A549 (cell line): ENCODE measurements at regions not wholly inside any gene's neighbourhood (a gene's known extent, or its start where the extent isn't known, plus 50 kb on each side); places are given as distances from the start of the nearest gene placed in this dataset.
"Not testable (repeated sequence)": the region's sequence is repeated elsewhere in the genome, so short reads cannot be mapped to it uniquely, and the experiment has no call there.

Source experiments
- ATAC-seq, 2 experiments: fragments of 200-7000 bp in 1 of 2; fragments of >200 bp in 1 of 2; cut with Nextera tagmentation in 1 of 2; cut with Tn5 transposase in 1 of 2; 3 replicates each; pipeline versions ENCODE4 v1.8.0 to v1.9.1; 2018 to 2020; ENCODE audit warnings: mild to moderate bottlenecking in 1 of 2, moderate library complexity in 1 of 2
- CTCF ChIA-PET: fragments of 300-600 bp; sonication (Branson Sonifier 250); formaldehyde crosslinking; extraction: SDS; loops from one replicate; lab custom pipeline; 2021; ENCODE audit warnings: antibody characterized with exemption, inconsistent platforms; lab: Yijun Ruan, JAX
- POLR2A ChIA-PET: fragments of 350-600 bp; formaldehyde crosslinking; extraction: SDS; loops from one replicate; lab custom pipeline; 2021; ENCODE audit warnings: antibody characterized with exemption, inconsistent platforms; lab: Yijun Ruan, JAX
- DNase-seq, 2 experiments: peaks; one replicate each; pipeline versions ENCODE4 v3.0.0 to v3.0.0-alpha.2; 2011 to 2016; ENCODE audit warnings: low read depth in 1 of 2, low spot score in 1 of 2
- FAIRE-seq: peaks from 2 replicates; lab custom pipeline; 2011; peaks lifted over from hg19 to GRCh38; lab: Jason Lieb, UNC
- H3K27ac ChIP-seq, 2 experiments: fragments of >200 bp; sonication (Bioruptor Twin); formaldehyde crosslinking; 3 replicates each; pipeline ENCODE4 v1.5.1; 2016 to 2017
- H3K4me1 ChIP-seq: fragments of >200 bp; sonication (Bioruptor Twin); formaldehyde crosslinking; 3 replicates; pipeline ENCODE4 v1.6.1; 2016
- H3K4me2 ChIP-seq: fragments of >200 bp; sonication (Bioruptor Twin); formaldehyde crosslinking; 3 replicates; pipeline ENCODE4 v1.6.1; 2016
- H3K4me3 ChIP-seq: fragments of >200 bp; sonication (Bioruptor Twin); formaldehyde crosslinking; 3 replicates; pipeline ENCODE4 v1.5.1; 2016
- H3K9me3 ChIP-seq: fragments of >200 bp; sonication (Bioruptor Twin); formaldehyde crosslinking; 3 replicates; pipeline ENCODE4 v1.6.1; 2016
- BHLHE40 ChIP-seq: IDR thresholded peaks from 2 replicates; pipeline ENCODE4 v1.6.1; 2012; ENCODE audit warnings: low read depth, low read length, inconsistent platforms
- CBX2 ChIP-seq: fragments of 200-600 bp; sonication (generic); IDR thresholded peaks from 2 replicates; pipeline ENCODE4 v1.6.1; 2016; ENCODE audit warnings: low read depth, mild to moderate bottlenecking, borderline replicate concordance
- CBX8 ChIP-seq: fragments of 200-600 bp; sonication (generic); IDR thresholded peaks from 2 replicates; pipeline ENCODE4 v1.6.1; 2016
- CEBPB ChIP-seq, 2 experiments: fragments of >200 bp in 1 of 2; sonication (Bioruptor Twin) in 1 of 2; formaldehyde crosslinking in 1 of 2; IDR thresholded peaks; 2 replicates each; pipeline ENCODE4 v1.6.1; 2012 to 2016
- EHF ChIP-seq: fragments of 250-450 bp; sonication (Bioruptor Pico); IDR thresholded peaks from 2 replicates; pipeline ENCODE4 v1.5.0; 2020; ENCODE audit warnings: mild to moderate bottlenecking
- FOSL2 ChIP-seq, 2 experiments: fragments of 450-650 bp in 1 of 2; fragments of >200 bp in 1 of 2; sonication (Bioruptor Twin) in 1 of 2; formaldehyde crosslinking; IDR thresholded peaks; 2 replicates each; pipeline versions ENCODE4 v1.5.0 to v1.6.1; 2016 to 2020; ENCODE audit warnings: mild to moderate bottlenecking in 1 of 2, moderate library complexity in 1 of 2
- HDAC2 ChIP-seq: fragments of 200-600 bp; sonication (generic); IDR thresholded peaks from 2 replicates; pipeline ENCODE4 v1.6.1; 2016
- HOXA7 ChIP-seq: fragments of 250-450 bp; sonication (Bioruptor Pico); IDR thresholded peaks from 2 replicates; pipeline ENCODE4 v1.5.0; 2020; ENCODE audit warnings: mild to moderate bottlenecking, moderate library complexity
- JUNB ChIP-seq: fragments of >200 bp; sonication (Bioruptor Twin); formaldehyde crosslinking; IDR thresholded peaks from 2 replicates; pipeline ENCODE4 v1.6.1; 2016
- KDM1A ChIP-seq: fragments of 200-600 bp; sonication (generic); IDR thresholded peaks from 2 replicates; pipeline ENCODE4 v1.6.1; 2016; ENCODE audit warnings: low read depth, mild to moderate bottlenecking
- KDM5A ChIP-seq: fragments of 200-600 bp; sonication (generic); IDR thresholded peaks from 2 replicates; pipeline ENCODE4 v1.6.1; 2016; ENCODE audit warnings: antibody characterized with exemption, mild to moderate bottlenecking
- MAFK ChIP-seq: fragments of 450-650 bp; IDR thresholded peaks from 2 replicates; pipeline ENCODE4 v1.6.1; 2014; ENCODE audit not compliant: partially characterized antibody
- NFE2L2 ChIP-seq: fragments of 150-350 bp; conservative IDR thresholded peaks from 2 replicates; pipeline ENCODE4 v1.6.1; 2014; ENCODE audit warnings: low read length
- POLR2AphosphoS2 ChIP-seq: conservative IDR thresholded peaks from 2 replicates; pipeline ENCODE4 v1.6.1; 2012; ENCODE audit warnings: low read length, improper control_type of control experiment, inconsistent platforms
- RAD21 ChIP-seq, 2 experiments: fragments of >200 bp in 1 of 2; sonication (Bioruptor Twin) in 1 of 2; formaldehyde crosslinking in 1 of 2; IDR thresholded peaks in 1 of 2; conservative IDR thresholded peaks in 1 of 2; 2 replicates in 1 of 2; 3 replicates in 1 of 2; pipeline ENCODE4 v1.6.1; 2012 to 2018; ENCODE audit warnings: inconsistent platforms in 1 of 2
- RARB ChIP-seq: fragments of 250-450 bp; sonication (Bioruptor Pico); IDR thresholded peaks from 2 replicates; pipeline ENCODE4 v1.8.0; 2021; ENCODE audit warnings: mild to moderate bottlenecking, moderate library complexity
- SMC3 ChIP-seq: fragments of >200 bp; sonication (Bioruptor Twin); formaldehyde crosslinking; IDR thresholded peaks from 3 replicates; pipeline ENCODE4 v1.6.1; 2018; ENCODE audit warnings: inconsistent platforms
- SREBF2 ChIP-seq: fragments of 450-650 bp; IDR thresholded peaks from 2 replicates; pipeline ENCODE4 v1.6.1; 2014; ENCODE audit warnings: mild to moderate bottlenecking, moderate library complexity
- TFCP2L1 ChIP-seq: fragments of 250-450 bp; sonication (Bioruptor Pico); IDR thresholded peaks from 2 replicates; pipeline ENCODE4 v1.5.0; 2021; ENCODE audit warnings: mild to moderate bottlenecking
- ZNF302 ChIP-seq: fragments of 250-450 bp; sonication (Bioruptor Pico); IDR thresholded peaks from 2 replicates; pipeline ENCODE4 v1.9.0; 2021; ENCODE audit warnings: inconsistent platforms, mild to moderate bottlenecking, moderate library complexity
- WGBS: methylation state at CpG from one replicate; pipeline ENCODE4 v1.1.6; 2017; ENCODE audit errors: missing lambda C conversion rate; 5-methylcytosine and 5-hydroxymethylcytosine counted together
- TF ChIP-seq, protein P1 (sequence below): fragments of >200 bp; sonication (Bioruptor Twin); formaldehyde crosslinking; IDR thresholded peaks from 3 replicates; pipeline ENCODE4 v1.6.1; 2016
- TF ChIP-seq, protein P2 (sequence below): IDR thresholded peaks from 2 replicates; pipeline ENCODE4 v1.6.1; 2012; ENCODE audit warnings: low read depth, borderline replicate concordance
- TF ChIP-seq, protein P3 (sequence below): IDR thresholded peaks from 2 replicates; pipeline ENCODE4 v1.6.1; 2012
- TF ChIP-seq, protein P4 (sequence below): fragments of >200 bp; sonication (Bioruptor Twin); formaldehyde crosslinking; IDR thresholded peaks from 3 replicates; pipeline ENCODE4 v1.5.1; 2016

DNA sequence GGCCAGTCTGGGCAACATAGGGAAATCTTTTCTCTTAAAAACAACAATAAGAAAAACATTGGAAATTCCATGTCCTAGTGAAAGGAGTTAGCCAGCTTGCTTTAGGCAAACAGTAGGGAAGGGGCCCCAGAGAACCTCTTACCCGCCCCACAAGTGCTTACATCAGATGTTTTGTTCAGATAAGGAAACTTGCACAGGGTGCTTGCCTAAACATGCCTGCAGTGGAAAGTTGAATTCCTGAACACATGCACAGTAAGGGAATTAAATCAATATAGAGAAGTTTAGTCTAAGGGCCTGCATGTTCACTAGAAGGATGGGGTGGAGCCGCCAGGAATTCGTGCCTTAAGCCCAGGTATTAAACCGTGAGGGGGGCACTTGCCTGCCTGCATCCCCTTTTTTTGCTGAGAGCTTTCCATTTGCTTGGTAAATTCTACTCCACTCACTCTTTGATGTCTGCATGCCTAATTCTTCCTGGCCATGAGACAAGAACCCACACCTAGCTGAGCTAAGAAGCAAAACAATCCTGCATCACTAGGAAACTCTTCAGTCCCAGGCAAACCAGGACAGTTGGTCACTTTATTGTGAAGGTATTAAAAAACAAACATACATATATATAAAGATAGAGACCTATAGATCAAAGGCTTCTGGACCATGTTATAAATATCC lies 499.0 kb downstream of the SIPA1L2 start:
- Histone ChIP-seq H3K4me1 (peaks cover 11% of the 10 kb centered on the region), H3K27ac (no peak overlapping the region), H3K9me3 (0 out of 3 replicates have a peak, but pooled peaks cover 3% of the 10 kb centered on the region), H3K4me2 (no peak overlapping the region), H3K4me3 (no peak overlapping the region)
- 58% methylated on average over 4 of the region's 4 CpGs for WGBS
- FAIRE-seq (no peak), DNase-seq (no peak), ATAC-seq (no peak)
- ChIA-PET CTCF (interaction anchor here (1.7 kb wide), 1 partner anchor 264 kb away, joined by 5 read pairs; no protein-coding TSS in a partner anchor), POLR2A (no interaction called here)
- TF ChIP-seq SREBF2 (no peak), EHF (CRISPR knock-in tag) (no peak)
- TF ChIP-seq, protein P1, sequence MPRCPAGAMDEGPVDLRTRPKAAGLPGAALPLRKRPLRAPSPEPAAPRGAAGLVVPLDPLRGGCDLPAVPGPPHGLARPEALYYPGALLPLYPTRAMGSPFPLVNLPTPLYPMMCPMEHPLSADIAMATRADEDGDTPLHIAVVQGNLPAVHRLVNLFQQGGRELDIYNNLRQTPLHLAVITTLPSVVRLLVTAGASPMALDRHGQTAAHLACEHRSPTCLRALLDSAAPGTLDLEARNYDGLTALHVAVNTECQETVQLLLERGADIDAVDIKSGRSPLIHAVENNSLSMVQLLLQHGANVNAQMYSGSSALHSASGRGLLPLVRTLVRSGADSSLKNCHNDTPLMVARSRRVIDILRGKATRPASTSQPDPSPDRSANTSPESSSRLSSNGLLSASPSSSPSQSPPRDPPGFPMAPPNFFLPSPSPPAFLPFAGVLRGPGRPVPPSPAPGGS = no peak
- TF ChIP-seq, protein P2, sequence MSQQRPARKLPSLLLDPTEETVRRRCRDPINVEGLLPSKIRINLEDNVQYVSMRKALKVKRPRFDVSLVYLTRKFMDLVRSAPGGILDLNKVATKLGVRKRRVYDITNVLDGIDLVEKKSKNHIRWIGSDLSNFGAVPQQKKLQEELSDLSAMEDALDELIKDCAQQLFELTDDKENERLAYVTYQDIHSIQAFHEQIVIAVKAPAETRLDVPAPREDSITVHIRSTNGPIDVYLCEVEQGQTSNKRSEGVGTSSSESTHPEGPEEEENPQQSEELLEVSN = no peak

DNA sequence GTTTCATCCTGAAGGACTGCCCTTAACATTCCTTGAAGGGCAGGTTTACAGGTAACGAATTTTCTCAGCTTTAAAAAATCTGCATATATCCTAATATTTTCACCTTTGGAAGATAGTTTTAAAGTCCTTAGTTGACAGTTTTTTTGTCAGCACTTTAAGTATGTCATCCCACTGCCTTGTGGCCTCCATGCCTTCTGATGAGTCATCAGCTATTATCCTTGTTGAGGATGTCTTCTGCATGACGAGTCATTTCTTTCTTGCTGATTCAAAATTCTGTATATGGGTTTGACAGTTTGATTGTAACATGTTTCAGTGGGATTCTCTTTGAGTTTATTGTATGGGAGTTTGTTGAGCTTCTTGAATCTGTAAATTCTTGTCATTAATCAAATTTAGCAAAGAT lies 500.6 kb downstream of the DISC1 start:
- DNase-seq = peak; percentile 36 to 71
- H3K4me2 ChIP-seq = peak overlapping the region; percentile 36
- peak; percentile 80 to 82; a peak in 5 of 6 replicates for ATAC-seq
- peaks cover 11% of the 10 kb centered on the region for H3K4me1 ChIP-seq
- peak; percentile 72 for FAIRE-seq
- no peak overlapping the region; a peak in 1 of 6 replicates for H3K27ac ChIP-seq
- 35% methylated on average over 2 of the region's 2 CpGs for WGBS
- TF ChIP-seq HOXA7 (CRISPR knock-in tag) (no peak), ZNF302 (CRISPR knock-in tag) (no peak), HDAC2 (no peak), BHLHE40 (no peak), CEBPB (IDR thresholded peaks at IDR 0.05) (no peak), RAD21 (conservative IDR thresholded peaks at IDR 0.05 in 1 of 2, IDR thresholded peaks at IDR 0.05 in 1 of 2) (no peak), CBX8 (no peak), SMC3 (no peak), FOSL2 (IDR thresholded peaks at IDR 0.05) (peak; percentile 69; the same call in 1 of the 2 replicates), FOSL2 (CRISPR knock-in tag; IDR thresholded peaks at IDR 0.05) (peak; percentile 98), TFCP2L1 (CRISPR knock-in tag) (no peak), JUNB (peak; percentile 52; the same call in 1 of the 2 replicates), KDM1A (no peak), MAFK (peak; percentile 99), NFE2L2 (peak; percentile 55)
- TF ChIP-seq, protein P3, sequence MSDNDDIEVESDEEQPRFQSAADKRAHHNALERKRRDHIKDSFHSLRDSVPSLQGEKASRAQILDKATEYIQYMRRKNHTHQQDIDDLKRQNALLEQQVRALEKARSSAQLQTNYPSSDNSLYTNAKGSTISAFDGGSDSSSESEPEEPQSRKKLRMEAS = peak; percentile 57
- POLR2A ChIA-PET = interaction anchor here (1.0 kb wide), 1 partner anchor 15 kb away, joined by 3 read pairs; no protein-coding TSS in a partner anchor
- H3K4me3 ChIP-seq = no peak overlapping the region
- CTCF ChIA-PET = no interaction called here
- H3K9me3 ChIP-seq = 0 out of 3 replicates have a peak, but pooled peaks cover 3% of the 10 kb centered on the region

DNA sequence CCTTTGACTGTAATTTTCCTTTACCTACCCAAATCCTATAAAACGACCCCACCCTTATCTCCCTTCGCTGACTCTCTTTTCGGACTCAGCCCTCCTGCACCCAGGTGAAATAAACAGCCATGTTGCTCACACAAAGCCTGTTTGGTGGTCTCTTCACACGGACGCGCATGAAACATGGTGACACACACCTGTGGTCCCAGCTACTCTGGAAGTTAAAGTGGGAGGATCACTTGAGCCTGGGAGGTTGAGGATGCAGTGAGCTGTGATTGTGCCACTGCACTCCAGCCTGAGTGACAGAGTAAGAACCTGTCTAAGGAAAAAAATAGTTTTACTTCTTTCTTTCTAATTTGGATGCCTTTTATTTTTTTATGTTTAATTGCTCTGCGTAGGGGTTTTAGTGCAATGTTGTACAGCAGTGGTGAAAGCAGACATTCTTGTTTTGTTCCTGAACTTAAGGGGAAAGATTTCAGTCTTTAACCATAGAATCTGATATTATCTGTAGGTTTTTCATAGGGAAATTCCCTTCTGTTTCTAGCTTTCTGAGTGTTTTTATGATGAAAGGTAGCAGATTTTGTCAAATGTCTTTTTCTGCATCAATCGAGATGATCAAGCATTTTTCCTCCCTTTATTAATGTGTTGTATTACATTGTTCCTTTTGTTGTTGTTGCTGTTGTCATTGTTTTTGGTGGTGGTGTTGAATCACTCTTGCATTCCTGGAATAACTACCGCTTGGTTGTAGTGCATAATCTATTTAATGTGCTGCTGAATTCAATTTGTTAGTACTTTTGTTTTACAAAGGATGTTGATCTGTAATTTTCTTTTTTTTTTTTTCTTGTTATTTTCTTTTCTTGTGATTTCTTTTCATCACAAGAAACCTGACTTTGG lies 497.4 kb downstream of the DISC1 start:
- Histone ChIP-seq H3K4me3 (no peak overlapping the region), H3K4me2 (no peak overlapping the region), H3K4me1 (peaks cover 11% of the 10 kb centered on the region), H3K9me3 (no peaks in the 10 kb centered on the region), H3K27ac (no peak overlapping the region)
- ATAC-seq (no peak), FAIRE-seq (peak; percentile 70), DNase-seq (no peak)
- POLR2A ChIA-PET = no interaction called here
- WGBS = 76% methylated on average over 9 of the region's 9 CpGs
- TF ChIP-seq MAFK (peak; percentile 13), HDAC2 (no peak), KDM5A (no peak), CBX2 (no peak), RARB (CRISPR knock-in tag) (no peak), POLR2AphosphoS2 (no peak)
- TF ChIP-seq, protein P4, sequence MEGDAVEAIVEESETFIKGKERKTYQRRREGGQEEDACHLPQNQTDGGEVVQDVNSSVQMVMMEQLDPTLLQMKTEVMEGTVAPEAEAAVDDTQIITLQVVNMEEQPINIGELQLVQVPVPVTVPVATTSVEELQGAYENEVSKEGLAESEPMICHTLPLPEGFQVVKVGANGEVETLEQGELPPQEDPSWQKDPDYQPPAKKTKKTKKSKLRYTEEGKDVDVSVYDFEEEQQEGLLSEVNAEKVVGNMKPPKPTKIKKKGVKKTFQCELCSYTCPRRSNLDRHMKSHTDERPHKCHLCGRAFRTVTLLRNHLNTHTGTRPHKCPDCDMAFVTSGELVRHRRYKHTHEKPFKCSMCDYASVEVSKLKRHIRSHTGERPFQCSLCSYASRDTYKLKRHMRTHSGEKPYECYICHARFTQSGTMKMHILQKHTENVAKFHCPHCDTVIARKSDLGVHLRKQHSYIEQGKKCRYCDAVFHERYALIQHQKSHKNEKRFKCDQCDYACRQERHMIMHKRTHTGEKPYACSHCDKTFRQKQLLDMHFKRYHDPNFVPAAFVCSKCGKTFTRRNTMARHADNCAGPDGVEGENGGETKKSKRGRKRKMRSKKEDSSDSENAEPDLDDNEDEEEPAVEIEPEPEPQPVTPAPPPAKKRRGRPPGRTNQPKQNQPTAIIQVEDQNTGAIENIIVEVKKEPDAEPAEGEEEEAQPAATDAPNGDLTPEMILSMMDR = no peak
- CTCF ChIA-PET = no interaction called here

DNA sequence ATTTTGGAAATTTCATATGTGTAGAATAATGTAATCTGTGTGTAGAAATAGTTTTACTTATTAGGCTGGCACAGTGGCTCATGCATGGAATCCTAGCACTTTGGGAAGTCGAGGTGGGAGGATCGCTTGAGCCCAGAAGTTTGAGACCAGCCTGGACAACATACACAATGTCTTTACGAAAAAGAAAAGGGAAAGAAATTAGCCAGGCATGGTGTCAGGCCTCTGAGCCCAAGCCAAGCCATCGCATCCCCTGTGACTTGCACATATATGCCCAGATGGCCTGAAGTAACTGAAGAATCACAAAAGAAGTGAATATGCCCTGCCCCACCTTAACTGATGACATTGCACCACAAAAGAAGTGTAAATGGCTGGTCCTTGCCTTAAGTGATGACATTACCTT lies 491.3 kb downstream of the DISC1 start:
- H3K4me2 ChIP-seq, H3K27ac ChIP-seq, H3K4me1 ChIP-seq, FAIRE-seq, ATAC-seq, POLR2A ChIA-PET, H3K4me3 ChIP-seq, DNase-seq, H3K9me3 ChIP-seq: not testable (repeated sequence)
- WGBS = 63% methylated on average over 4 of the region's 4 CpGs
- CTCF ChIA-PET = interaction anchor here (1.0 kb wide), 1 partner anchor 52 kb away, joined by 3 read pairs; no protein-coding TSS in a partner anchor
